ENCODE measurements at regions not wholly inside any gene's neighbourhood (a gene's known extent, or its start where the extent isn't known, plus 50 kb on each side); places are given as distances from the start of the nearest gene placed in this dataset.
"Not testable (repeated sequence)": the region's sequence is repeated elsewhere in the genome, so short reads cannot be mapped to it uniquely, and the experiment has no call there.

GRCh38 chr4:174183259-174183658 is 100.2 kb downstream of the FBXO8 start:
- DNase-seq, result no peak

GRCh38 chr4:174181827-174182226 is 101.6 kb downstream of the FBXO8 start:
- DNase-seq, result no peak

- DNase-seq, result no peak
These were observed 105.9 kb downstream of the FBXO8 start for GRCh38 chr4:174177536-174177935.

- not testable (repeated sequence) for DNase-seq
These were observed 107.6 kb downstream of the FBXO8 start for GRCh38 chr4:174175836-174176235.

GRCh38 chr4:174173360-174173759 is 110.1 kb downstream of the FBXO8 start:
- no peak for DNase-seq

GRCh38 chr4:174172274-174172673 is 111.2 kb downstream of the FBXO8 start:
- no peak for DNase-seq

GRCh38 chr4:174170906-174171305 is 112.6 kb downstream of the FBXO8 start:
- DNase-seq, result no peak

GRCh38 chr4:174170091-174170490 is 113.4 kb downstream of the FBXO8 start:
- no peak for DNase-seq

GRCh38 chr4:174157106-174157607 is 126.3 kb downstream of the FBXO8 start:
- no peak for DNase-seq

- DNase-seq, result peak; percentile 36 to 41
These were observed 127.1 kb downstream of the FBXO8 start for GRCh38 chr4:174156239-174156826.

GRCh38 chr4:174154215-174154854 is 129.1 kb downstream of the FBXO8 start:
- no peak for DNase-seq

- DNase-seq, result no peak
These were observed 130.6 kb downstream of the FBXO8 start for GRCh38 chr4:174152717-174153466.

- DNase-seq, result no peak
These were observed 135.6 kb downstream of the FBXO8 start for GRCh38 chr4:174147863-174148262.

- no peak for DNase-seq
These were observed 139.4 kb downstream of the FBXO8 start for GRCh38 chr4:174144106-174144505.

GRCh38 chr4:174141876-174142275 is 141.6 kb downstream of the FBXO8 start:
- no peak for DNase-seq

GRCh38 chr4:174138616-174139015 is 144.9 kb downstream of the FBXO8 start:
- no peak for DNase-seq

- DNase-seq, result no peak
These were observed 145.8 kb downstream of the FBXO8 start for GRCh38 chr4:174137698-174138097.

- no peak for DNase-seq
These were observed 147.5 kb downstream of the FBXO8 start for GRCh38 chr4:174135936-174136406.

- no peak for DNase-seq
These were observed 147.9 kb downstream of the FBXO8 start for GRCh38 chr4:174135530-174135929.

GRCh38 chr4:174134361-174134760 is 149.1 kb downstream of the FBXO8 start:
- no peak for DNase-seq

GRCh38 chr4:174133551-174133950 is 149.9 kb downstream of the FBXO8 start:
- DNase-seq, result no peak

- DNase-seq, result no peak
These were observed 151.6 kb downstream of the FBXO8 start for GRCh38 chr4:174131901-174132300.

- no peak for DNase-seq
These were observed 160.8 kb downstream of the FBXO8 start for GRCh38 chr4:174122705-174123104.
